Psoas muscle (tissue), 7 donors: ENCODE measurements at regions not wholly inside any gene's neighbourhood (a gene's known extent, or its start where the extent isn't known, plus 50 kb on each side); places are given as distances from the start of the nearest gene placed in this dataset.
A peak's percentile ranks its signal among the peaks of the same experiment; 100 is the strongest.

Experiments
- ATAC-seq, 4 donors: fragments of 200-7000 bp; cut with Tn5 transposase; one replicate each; pipeline ENCODE4 v1.9.1; 2020; ENCODE audit warnings: moderate library complexity in 3 of 4, mild to moderate bottlenecking in 2 of 4
- DNase-seq, 2 donors: peaks; one replicate each; pipeline ENCODE4 v3.0.0-alpha.2; 2020
- H3K27ac ChIP-seq: fragments of 200-600 bp; one replicate; pipeline ENCODE4 v1.8.0; 2022
- H3K27me3 ChIP-seq, 3 donors: fragments of 200-600 bp in 1 of 3; one replicate each; pipeline versions ENCODE4 v1.6.1 to v1.8.0; 2013 to 2022; ENCODE audit warnings: low read length in 2 of 3, mild to moderate bottlenecking in 2 of 3, moderate library complexity in 1 of 3; ENCODE audit not compliant: insufficient read depth in 3 of 3
- H3K36me3 ChIP-seq, 2 donors: fragments of 200-600 bp in 1 of 2; one replicate each; pipeline versions ENCODE4 v1.6.1 to v1.8.0; 2013 to 2022; ENCODE audit warnings: low read depth in 1 of 2, mild to moderate bottlenecking in 1 of 2, moderate library complexity in 1 of 2; ENCODE audit not compliant: insufficient read depth in 1 of 2
- H3K4me1 ChIP-seq: fragments of 200-600 bp; one replicate; pipeline ENCODE4 v1.8.0; 2022
- H3K4me3 ChIP-seq: fragments of 200-600 bp; one replicate; pipeline ENCODE4 v1.8.0; 2022; ENCODE audit warnings: mild to moderate bottlenecking
- H3K9me3 ChIP-seq: fragments of 200-600 bp; one replicate; pipeline ENCODE4 v1.8.0; 2022
- whole genome bisulfite sequencing, 3 donors: extraction: QIAGEN DNeasy Blood & Tissue Kit; methylation state at CpG; one replicate each; pipeline versions ENCODE4 v1.1.6 to v1.1.7; 2013; 5-methylcytosine and 5-hydroxymethylcytosine counted together
- intact Hi-C, 2 donors: fragments of 100-400 bp; cut with DNase I; formaldehyde crosslinking; loops; one replicate each; pipeline versions ENCODE4 v1.11.0 to v1.14.2; 2022
- TF ChIP-seq, protein P1 (sequence below): fragments of 200-600 bp; IDR thresholded peaks from one replicate; pipeline ENCODE4 v1.8.0; 2022; ENCODE audit warnings: antibody characterized with exemption
- donor health status: healthy with polysubstance abuse.
- donor health status: DM: no; HTN: no; CAD: no; lungs with moderate emphysema.
- donor health status: Bipolar disorder and iron deficiency.
- donor health status: healthy.
- donor health status: DM: yes; HTN: yes; CAD: no.
- donor health status: DM: no; HTN: no; CAD: no.
- donor health status: DM: yes; HTN: yes; CAD: no.

DNA sequence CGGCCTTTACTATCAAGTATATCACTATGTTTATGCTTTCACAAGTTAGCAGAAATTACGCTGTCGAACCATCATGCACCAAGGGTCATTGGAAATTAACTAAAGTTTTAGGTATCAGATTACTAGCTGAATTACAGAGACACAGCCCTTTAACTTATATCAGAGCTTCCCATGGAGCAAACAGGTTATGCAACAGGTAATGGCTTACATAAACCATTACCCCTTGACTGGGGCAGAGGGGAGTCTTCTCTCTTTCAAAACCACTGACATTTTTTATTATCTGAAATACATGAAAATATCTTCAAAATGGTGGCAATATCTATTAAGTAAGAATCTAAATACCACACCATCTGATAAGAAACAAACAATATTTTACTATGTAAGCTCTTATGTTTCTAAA, 1692.9 kb upstream of the SLC10A2 start:
- Histone ChIP-seq H3K4me3 (no peak overlapping the region), H3K9me3 (no peaks in the 10 kb centered on the region), H3K4me1 (no peaks in the 10 kb centered on the region), H3K27me3 (no peaks in the 10 kb centered on the region), H3K36me3 (no peaks in the 10 kb centered on the region), H3K27ac (no peak overlapping the region)
- intact Hi-C loops: no loop called here
- no peak for ATAC-seq
- DNase-seq: no peak
- TF ChIP-seq, protein P1, sequence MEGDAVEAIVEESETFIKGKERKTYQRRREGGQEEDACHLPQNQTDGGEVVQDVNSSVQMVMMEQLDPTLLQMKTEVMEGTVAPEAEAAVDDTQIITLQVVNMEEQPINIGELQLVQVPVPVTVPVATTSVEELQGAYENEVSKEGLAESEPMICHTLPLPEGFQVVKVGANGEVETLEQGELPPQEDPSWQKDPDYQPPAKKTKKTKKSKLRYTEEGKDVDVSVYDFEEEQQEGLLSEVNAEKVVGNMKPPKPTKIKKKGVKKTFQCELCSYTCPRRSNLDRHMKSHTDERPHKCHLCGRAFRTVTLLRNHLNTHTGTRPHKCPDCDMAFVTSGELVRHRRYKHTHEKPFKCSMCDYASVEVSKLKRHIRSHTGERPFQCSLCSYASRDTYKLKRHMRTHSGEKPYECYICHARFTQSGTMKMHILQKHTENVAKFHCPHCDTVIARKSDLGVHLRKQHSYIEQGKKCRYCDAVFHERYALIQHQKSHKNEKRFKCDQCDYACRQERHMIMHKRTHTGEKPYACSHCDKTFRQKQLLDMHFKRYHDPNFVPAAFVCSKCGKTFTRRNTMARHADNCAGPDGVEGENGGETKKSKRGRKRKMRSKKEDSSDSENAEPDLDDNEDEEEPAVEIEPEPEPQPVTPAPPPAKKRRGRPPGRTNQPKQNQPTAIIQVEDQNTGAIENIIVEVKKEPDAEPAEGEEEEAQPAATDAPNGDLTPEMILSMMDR: no peak
- WGBS, 3 donors: 93 to 95% (median 94%) methylated on average over 3 of the region's 3 CpGs

- Histone ChIP-seq H3K27me3 (no peaks in the 10 kb centered on the region), H3K9me3 (no peaks in the 10 kb centered on the region), H3K36me3 (no peaks in the 10 kb centered on the region), H3K4me3 (no peak overlapping the region), H3K27ac (no peak overlapping the region), H3K4me1 (no peaks in the 10 kb centered on the region)
- DNase-seq: no peak
- intact Hi-C loops: no loop called here
- 81 to 85% (median 81%) methylated on average over 3 of the region's 3 CpGs for WGBS, 3 donors
- TF ChIP-seq, protein P1: no peak
- no peak for ATAC-seq
These were observed 1691.5 kb upstream of the SLC10A2 start for GRCh38 chr13:104757712-104758111.

DNA sequence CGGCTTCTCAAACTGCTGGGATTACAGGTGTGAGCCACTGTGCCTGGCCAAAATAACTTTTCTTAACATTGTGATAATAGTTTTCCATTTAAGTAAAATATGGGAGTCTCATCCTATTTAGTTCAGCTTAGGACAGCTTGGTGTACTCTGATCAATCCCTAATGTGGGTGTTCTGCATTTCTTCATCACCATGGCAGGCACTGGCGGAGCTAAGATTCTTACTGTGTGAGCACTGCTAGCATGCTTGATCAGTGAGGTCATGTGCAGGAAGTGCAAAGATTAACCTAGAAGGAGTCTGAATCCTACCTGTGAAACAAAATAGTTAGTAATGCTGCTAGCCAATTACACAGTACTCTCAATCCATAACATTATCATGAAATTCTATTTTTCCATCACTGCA, 1684.2 kb upstream of the SLC10A2 start:
- Histone ChIP-seq H3K27me3 (no peaks in the 10 kb centered on the region), H3K4me1 (no peaks in the 10 kb centered on the region), H3K36me3 (no peaks in the 10 kb centered on the region), H3K4me3 (no peak overlapping the region), H3K27ac (no peak overlapping the region), H3K9me3 (no peaks in the 10 kb centered on the region)
- WGBS, 3 donors: 94 to 100% (median 95%) methylated on average over 2 of the region's 2 CpGs
- DNase-seq (no peak), ATAC-seq (no peak)
- TF ChIP-seq, protein P1: no peak
- intact Hi-C loops: no loop called here

DNA sequence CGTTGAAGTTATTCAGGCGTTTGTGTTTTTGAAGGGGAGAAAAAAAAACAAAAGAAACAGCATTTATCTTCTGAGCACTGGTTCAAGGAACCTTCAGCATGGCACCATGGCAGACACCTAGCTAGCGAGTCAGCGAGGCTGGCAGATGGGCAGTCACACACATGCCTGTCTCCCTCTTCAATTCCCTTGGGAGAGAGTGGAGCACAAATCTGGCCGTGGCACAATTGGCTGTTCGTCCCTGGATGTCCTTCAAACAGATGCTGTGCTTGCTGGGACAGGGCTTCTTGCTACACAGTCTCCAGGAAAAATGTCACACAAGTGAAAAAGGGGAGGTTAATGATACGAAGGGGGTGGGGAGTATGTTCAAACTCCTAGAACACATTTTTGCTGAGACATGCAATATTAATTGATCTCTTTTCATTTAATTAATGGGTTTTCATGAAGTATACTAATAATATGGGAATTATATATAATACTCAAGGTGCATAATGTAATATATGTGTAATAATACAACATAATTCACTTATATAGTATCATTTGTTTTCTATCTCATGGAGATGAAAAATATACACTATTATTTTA, 1674.5 kb upstream of the SLC10A2 start:
- intact Hi-C loops: no loop called here
- H3K36me3 ChIP-seq: no peaks in the 10 kb centered on the region
- TF ChIP-seq, protein P1: no peak
- ATAC-seq: no peak
- no peaks in the 10 kb centered on the region for H3K9me3 ChIP-seq
- WGBS, 3 donors: 21 to 36% (median 27%) methylated on average over 7 of the region's 7 CpGs
- DNase-seq: peak in 1 of 2 donors; percentile 8
- H3K4me1 ChIP-seq: no peaks in the 10 kb centered on the region
- no peak overlapping the region for H3K4me3 ChIP-seq
- no peak overlapping the region for H3K27ac ChIP-seq
- H3K27me3 ChIP-seq: no peaks in the 10 kb centered on the region

DNA sequence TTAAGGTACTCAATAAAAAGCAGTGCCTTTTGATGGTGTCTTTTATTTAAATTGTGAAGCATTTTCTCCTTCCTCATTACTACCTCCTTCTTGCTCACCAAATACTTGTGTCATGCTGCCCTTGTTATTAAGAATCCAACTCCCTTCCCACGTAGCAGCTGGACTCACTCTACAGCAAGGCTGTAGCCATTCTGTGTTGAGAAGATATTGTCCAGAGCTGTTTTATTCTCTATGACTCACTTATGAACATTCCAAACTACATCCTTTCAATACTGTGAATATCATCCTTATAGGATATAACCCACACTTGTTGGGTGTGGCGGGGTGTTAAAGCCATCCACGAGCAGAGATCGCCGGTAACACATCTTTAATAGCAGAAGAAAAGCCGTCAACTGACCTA, 1671.5 kb upstream of the SLC10A2 start:
- H3K36me3 ChIP-seq: no peaks in the 10 kb centered on the region
- intact Hi-C loops: no loop called here
- no peak for DNase-seq
- TF ChIP-seq, protein P1: no peak
- 82 to 88% (median 86%) methylated on average over 6 of the region's 6 CpGs for WGBS, 3 donors
- no peak for ATAC-seq
- H3K9me3 ChIP-seq: no peaks in the 10 kb centered on the region
- no peaks in the 10 kb centered on the region for H3K4me1 ChIP-seq
- no peak overlapping the region for H3K4me3 ChIP-seq
- no peaks in the 10 kb centered on the region for H3K27me3 ChIP-seq
- H3K27ac ChIP-seq: no peak overlapping the region
